Suppressor macrophage treated with lipopolysaccharide for 1 hour (primary cell): ENCODE measurements at regions not wholly inside any gene's neighbourhood (a gene's known extent, or its start where the extent isn't known, plus 50 kb on each side); places are given as distances from the start of the nearest gene placed in this dataset.

Source experiments
- DNase-seq, 3 donors: peaks; one replicate each; pipeline ENCODE4 v3.0.0-alpha.2; 2020 to 2022

- DNase-seq, result no peak
These were observed 131.4 kb upstream of the ATP6AP2 start for GRCh38 chrX:40449396-40449795.

GRCh38 chrX:40448793-40449192, 132.0 kb upstream of the ATP6AP2 start:
- DNase-seq, result no peak

- DNase-seq, result no peak
These were observed 133.8 kb upstream of the ATP6AP2 start for GRCh38 chrX:40446921-40447320.

- DNase-seq, result peak; percentile 53 to 65 (median 64)
These were observed 135.1 kb upstream of the ATP6AP2 start for GRCh38 chrX:40445691-40446090.

- DNase-seq, result no peak
These were observed 135.8 kb upstream of the ATP6AP2 start for GRCh38 chrX:40444798-40445496.

GRCh38 chrX:40444133-40444532, 136.6 kb upstream of the ATP6AP2 start:
- DNase-seq, result no peak

GRCh38 chrX:40440866-40441265, 139.9 kb upstream of the ATP6AP2 start:
- DNase-seq, result no peak

- peak; percentile 21 to 52 (median 40) for DNase-seq
These were observed 140.9 kb upstream of the ATP6AP2 start for GRCh38 chrX:40439625-40440532.

- DNase-seq, result no peak
These were observed 143.4 kb upstream of the ATP6AP2 start for GRCh38 chrX:40437348-40437747.

- DNase-seq, result peak in 2 of 3 donors; percentile 11 to 14
These were observed 145.8 kb upstream of the ATP6AP2 start for GRCh38 chrX:40434947-40435346.

GRCh38 chrX:40434443-40434842, 146.3 kb upstream of the ATP6AP2 start:
- no peak for DNase-seq

GRCh38 chrX:40433160-40433559, 147.6 kb upstream of the ATP6AP2 start:
- DNase-seq, result no peak

- peak in 2 of 3 donors; percentile 20 to 22 for DNase-seq
These were observed 156.5 kb upstream of the ATP6AP2 start for GRCh38 chrX:40424259-40424658.

GRCh38 chrX:40423299-40423698, 157.5 kb upstream of the ATP6AP2 start:
- DNase-seq, result peak; percentile 51 to 67 (median 59)

GRCh38 chrX:40422021-40422420, 158.7 kb upstream of the ATP6AP2 start:
- no peak for DNase-seq

- DNase-seq, result peak in 1 of 3 donors; percentile 17
These were observed 159.7 kb upstream of the ATP6AP2 start for GRCh38 chrX:40420899-40421729.

- DNase-seq, result no peak
These were observed 162.0 kb upstream of the ATP6AP2 start for GRCh38 chrX:40418813-40419195.

- no peak for DNase-seq
These were observed 162.5 kb upstream of the ATP6AP2 start for GRCh38 chrX:40418146-40418812.

- DNase-seq, result no peak
These were observed 165.1 kb upstream of the ATP6AP2 start for GRCh38 chrX:40415675-40416074.

- no peak for DNase-seq
These were observed 166.4 kb upstream of the ATP6AP2 start for GRCh38 chrX:40414335-40414734.

GRCh38 chrX:40411340-40412111, 169.2 kb upstream of the ATP6AP2 start:
- peak; percentile 38 to 66 (median 44) for DNase-seq

GRCh38 chrX:40410859-40411258, 169.9 kb upstream of the ATP6AP2 start:
- no peak for DNase-seq
